ENCODE measurements at regions not wholly inside any gene's neighbourhood (a gene's known extent, or its start where the extent isn't known, plus 50 kb on each side); places are given as distances from the start of the nearest gene placed in this dataset.
A peak's percentile ranks its signal among the peaks of the same experiment; 100 is the strongest.
"Not testable (repeated sequence)": the region's sequence is repeated elsewhere in the genome, so short reads cannot be mapped to it uniquely, and the experiment has no call there.

DNA sequence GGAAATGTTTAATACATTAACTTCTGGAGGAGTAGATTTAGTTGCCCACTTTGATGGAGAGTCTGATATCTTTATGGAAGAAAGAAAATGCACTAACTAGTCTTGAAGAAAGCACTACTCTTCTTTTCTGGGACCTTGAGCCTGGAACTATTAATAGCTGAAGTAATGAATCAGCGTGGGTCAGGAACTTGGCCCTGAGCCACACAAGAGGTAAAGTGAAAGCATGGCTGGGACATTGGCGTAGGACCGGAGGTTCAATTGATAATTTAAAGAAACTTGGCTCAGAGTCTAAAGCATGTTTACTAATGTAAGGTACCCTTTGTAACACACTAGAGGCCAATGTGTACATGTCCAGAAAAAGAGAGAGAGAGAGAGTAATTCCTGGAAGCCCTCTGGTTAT lies 195.5 kb downstream of the CDY1B start:
- H3K27ac Mint-ChIP-seq, DNase-seq, H3K36me3 Mint-ChIP-seq, H3K27me3 Mint-ChIP-seq, H3K4me3 Mint-ChIP-seq, ATAC-seq, H3K4me1 Mint-ChIP-seq, H3K9me3 Mint-ChIP-seq, POLR2A ChIA-PET: not testable (repeated sequence)

DNA sequence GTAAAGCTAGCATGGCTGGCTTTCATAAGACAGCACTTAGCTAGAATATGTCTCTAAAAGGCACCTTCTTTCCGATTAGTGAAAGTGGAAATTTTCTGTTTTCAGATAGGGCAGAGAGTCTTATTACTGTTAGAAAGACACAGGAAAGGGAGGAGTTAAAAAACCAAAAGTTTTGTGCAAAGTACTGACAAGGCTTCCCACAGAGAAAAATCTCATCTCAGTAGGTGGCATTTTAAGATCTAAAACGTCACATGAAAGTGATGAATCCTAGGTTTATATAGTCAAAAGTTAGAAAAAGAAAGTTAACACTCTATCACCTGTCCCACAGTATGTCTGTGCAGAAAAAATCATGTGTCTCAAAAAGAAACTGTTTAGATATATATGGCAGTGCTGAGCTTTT lies 197.0 kb downstream of the CDY1B start:
- H3K27me3 Mint-ChIP-seq, POLR2A ChIA-PET, H3K27ac Mint-ChIP-seq, H3K4me1 Mint-ChIP-seq, H3K36me3 Mint-ChIP-seq, DNase-seq, H3K9me3 Mint-ChIP-seq, H3K4me3 Mint-ChIP-seq: not testable (repeated sequence)
- ATAC-seq, result peak in 1 of 2 donors; percentile 27

DNA sequence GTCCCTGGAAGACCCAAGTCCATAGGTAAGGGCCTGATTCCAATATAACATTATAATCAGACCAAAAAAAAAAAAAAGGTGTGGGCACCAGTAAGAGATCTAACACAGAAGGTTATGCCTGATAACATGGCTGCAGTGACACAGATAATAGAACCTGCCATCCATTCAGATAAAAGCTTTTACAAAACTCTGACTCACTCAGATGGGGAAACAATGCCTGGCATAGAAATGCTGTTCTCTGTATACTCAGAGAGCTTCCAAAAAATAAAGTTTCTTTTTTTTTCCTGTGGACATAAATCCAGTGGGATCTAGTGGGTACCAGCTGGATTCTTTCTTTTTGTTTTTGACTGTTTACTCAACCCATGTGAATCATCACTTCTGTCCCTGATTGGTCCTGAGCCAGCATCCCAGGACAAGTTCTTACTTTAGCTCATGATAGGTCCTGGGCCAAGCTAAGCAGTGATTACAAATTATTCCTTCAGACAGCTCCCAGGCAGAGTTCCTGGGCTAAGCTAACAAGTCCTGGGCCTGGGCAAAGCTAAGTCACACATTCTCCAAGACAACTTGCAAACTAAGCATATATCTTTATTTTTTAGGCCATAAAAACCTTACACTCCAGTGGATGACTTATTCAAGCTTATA lies 199.9 kb downstream of the CDY1B start:
- H3K4me1 Mint-ChIP-seq, POLR2A ChIA-PET, H3K27me3 Mint-ChIP-seq, H3K27ac Mint-ChIP-seq, H3K9me3 Mint-ChIP-seq, H3K36me3 Mint-ChIP-seq, H3K4me3 Mint-ChIP-seq, DNase-seq, ATAC-seq: not testable (repeated sequence)

DNA sequence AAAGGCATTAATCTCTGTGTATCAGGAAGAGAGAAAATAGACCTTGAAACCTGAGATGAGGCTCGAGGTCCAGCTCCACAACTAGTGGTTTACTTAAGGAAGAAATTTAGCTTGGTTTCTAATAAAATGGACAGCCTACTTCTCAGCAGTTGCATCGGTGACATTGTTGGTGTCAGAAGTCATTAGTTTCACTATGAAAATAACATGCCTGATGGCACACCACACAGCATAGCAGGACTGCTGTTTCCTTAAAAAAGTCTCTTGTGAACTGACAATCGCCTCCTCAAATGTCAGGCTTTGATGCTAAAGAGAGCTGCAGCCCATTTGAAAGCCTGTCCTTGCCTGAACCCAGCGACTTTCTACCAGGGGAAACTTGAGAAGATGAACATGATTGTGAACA lies 204.1 kb downstream of the CDY1B start:
- H3K9me3 Mint-ChIP-seq, H3K27ac Mint-ChIP-seq, H3K4me1 Mint-ChIP-seq, POLR2A ChIA-PET, H3K4me3 Mint-ChIP-seq, DNase-seq, ATAC-seq, H3K36me3 Mint-ChIP-seq, H3K27me3 Mint-ChIP-seq: not testable (repeated sequence)

DNA sequence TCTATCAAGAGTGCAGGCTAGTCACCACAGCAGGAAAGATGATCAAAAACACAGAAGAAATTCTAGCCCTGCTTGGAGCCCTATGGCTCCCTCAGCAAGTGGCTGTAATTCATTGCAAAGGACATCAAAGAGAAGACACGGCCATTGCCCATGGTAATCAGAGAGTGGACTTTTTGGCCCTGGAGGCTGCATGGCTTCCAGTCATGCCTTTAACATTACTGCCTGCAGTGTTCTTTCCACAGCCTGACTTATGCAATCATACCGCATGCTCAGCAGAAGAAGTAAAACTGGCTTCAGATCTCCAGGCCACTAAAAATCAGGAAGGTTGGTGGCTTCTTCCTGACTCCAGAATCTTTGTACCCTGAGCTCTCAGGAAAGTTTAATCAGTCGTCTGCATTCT lies 218.1 kb downstream of the CDY1B start:
- H3K27me3 Mint-ChIP-seq, POLR2A ChIA-PET, H3K4me1 Mint-ChIP-seq, ATAC-seq, DNase-seq, H3K4me3 Mint-ChIP-seq, H3K9me3 Mint-ChIP-seq, H3K27ac Mint-ChIP-seq, H3K36me3 Mint-ChIP-seq: not testable (repeated sequence)

DNA sequence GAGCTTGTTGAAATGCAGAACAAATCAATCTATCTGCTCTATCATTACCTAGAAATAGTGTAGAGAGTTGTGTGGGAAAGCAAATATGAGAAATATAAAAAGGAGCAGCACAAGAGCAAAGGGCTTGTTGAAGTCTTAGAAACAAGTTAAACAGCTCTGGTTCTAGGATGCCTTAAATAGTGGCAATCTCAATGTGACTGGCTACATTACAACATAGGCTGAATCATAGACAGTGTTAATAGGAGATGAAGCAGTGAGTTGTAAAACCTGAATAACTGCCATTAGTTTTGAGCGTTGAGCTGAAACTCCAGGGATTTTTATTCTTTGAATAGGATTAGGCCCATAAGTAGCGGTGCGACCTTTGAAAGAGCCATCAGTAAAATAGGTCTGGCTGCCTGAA lies 225.9 kb downstream of the CDY1B start:
- ATAC-seq, H3K9me3 Mint-ChIP-seq, H3K36me3 Mint-ChIP-seq, H3K27me3 Mint-ChIP-seq, DNase-seq, H3K4me1 Mint-ChIP-seq, POLR2A ChIA-PET, H3K4me3 Mint-ChIP-seq, H3K27ac Mint-ChIP-seq: not testable (repeated sequence)

DNA sequence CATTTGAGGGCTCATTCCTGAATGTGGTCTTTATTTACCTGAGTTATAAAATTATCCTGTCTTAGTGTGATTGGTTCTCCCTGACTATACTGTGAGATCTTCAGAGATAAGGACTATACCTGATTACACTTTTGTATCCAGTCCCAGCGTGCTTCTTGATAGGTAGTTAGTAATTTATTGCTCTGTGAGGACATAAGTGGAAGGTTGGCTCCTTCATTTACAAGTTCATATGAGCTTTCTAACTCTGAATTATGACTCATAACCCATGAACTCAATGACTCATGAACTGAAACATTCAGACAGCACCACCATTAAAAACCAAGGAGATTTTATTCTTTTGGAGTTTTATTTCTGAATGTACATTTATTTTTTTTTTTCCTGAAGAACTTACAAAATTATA lies 257.1 kb downstream of the CDY1B start:
- DNase-seq, H3K27ac Mint-ChIP-seq, H3K27me3 Mint-ChIP-seq, H3K9me3 Mint-ChIP-seq, ATAC-seq, POLR2A ChIA-PET, H3K4me1 Mint-ChIP-seq, H3K4me3 Mint-ChIP-seq, H3K36me3 Mint-ChIP-seq: not testable (repeated sequence)

DNA sequence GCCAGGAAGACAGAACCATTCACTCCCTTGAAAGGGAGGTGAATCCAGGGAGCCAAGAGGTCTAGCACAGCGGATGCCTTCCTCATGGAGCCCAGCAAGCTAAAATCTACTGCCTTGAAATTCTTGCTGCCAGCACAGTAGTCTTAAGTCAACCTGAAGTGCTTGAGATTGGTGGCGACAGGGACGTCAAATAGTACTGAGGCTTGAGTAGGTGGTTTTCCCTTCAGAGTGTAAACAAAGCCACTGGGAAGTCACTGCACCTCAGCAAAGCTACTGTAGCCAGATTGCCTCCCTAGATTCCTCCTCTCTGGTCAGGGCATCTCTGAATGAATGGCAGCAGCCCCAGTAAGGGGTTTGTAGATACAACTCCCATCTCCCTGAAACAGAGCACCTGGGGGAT lies 299.1 kb downstream of the CDY1B start:
- POLR2A ChIA-PET, H3K27me3 Mint-ChIP-seq, H3K27ac Mint-ChIP-seq, DNase-seq, H3K9me3 Mint-ChIP-seq, H3K4me1 Mint-ChIP-seq, ATAC-seq, H3K36me3 Mint-ChIP-seq, H3K4me3 Mint-ChIP-seq: not testable (repeated sequence)
